Epithelial cell of proximal tubule (primary cell): ENCODE measurements at regions not wholly inside any gene's neighbourhood (a gene's known extent, or its start where the extent isn't known, plus 50 kb on each side); places are given as distances from the start of the nearest gene placed in this dataset.

Experiments used
- DNase-seq: peaks from one replicate; pipeline ENCODE4 v3.0.0-alpha.2; 2011; ENCODE audit warnings: low read depth
- H3K4me3 ChIP-seq: 2 replicates; pipeline ENCODE4 v1.5.1; 2011; ENCODE audit warnings: low read depth, mild to moderate bottlenecking, low read length
- TF ChIP-seq, protein P1 (sequence below): conservative IDR thresholded peaks from 2 replicates; pipeline ENCODE4 v1.5.1; 2012; ENCODE audit warnings: low read depth, mild to moderate bottlenecking, low read length

GRCh38 chr4:184315675-184316359 is 98.1 kb upstream of the ENPP6 start:
- no peak for DNase-seq
- TF ChIP-seq, protein P1, sequence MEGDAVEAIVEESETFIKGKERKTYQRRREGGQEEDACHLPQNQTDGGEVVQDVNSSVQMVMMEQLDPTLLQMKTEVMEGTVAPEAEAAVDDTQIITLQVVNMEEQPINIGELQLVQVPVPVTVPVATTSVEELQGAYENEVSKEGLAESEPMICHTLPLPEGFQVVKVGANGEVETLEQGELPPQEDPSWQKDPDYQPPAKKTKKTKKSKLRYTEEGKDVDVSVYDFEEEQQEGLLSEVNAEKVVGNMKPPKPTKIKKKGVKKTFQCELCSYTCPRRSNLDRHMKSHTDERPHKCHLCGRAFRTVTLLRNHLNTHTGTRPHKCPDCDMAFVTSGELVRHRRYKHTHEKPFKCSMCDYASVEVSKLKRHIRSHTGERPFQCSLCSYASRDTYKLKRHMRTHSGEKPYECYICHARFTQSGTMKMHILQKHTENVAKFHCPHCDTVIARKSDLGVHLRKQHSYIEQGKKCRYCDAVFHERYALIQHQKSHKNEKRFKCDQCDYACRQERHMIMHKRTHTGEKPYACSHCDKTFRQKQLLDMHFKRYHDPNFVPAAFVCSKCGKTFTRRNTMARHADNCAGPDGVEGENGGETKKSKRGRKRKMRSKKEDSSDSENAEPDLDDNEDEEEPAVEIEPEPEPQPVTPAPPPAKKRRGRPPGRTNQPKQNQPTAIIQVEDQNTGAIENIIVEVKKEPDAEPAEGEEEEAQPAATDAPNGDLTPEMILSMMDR: no peak
- no peak overlapping the region for H3K4me3 ChIP-seq

GRCh38 chr4:184313702-184314659 is 96.3 kb upstream of the ENPP6 start:
- no peak overlapping the region for H3K4me3 ChIP-seq
- no peak for DNase-seq
- TF ChIP-seq, protein P1: no peak

GRCh38 chr4:184313058-184313581 is 95.4 kb upstream of the ENPP6 start:
- no peak for DNase-seq
- TF ChIP-seq, protein P1: no peak
- H3K4me3 ChIP-seq: no peak overlapping the region

DNA sequence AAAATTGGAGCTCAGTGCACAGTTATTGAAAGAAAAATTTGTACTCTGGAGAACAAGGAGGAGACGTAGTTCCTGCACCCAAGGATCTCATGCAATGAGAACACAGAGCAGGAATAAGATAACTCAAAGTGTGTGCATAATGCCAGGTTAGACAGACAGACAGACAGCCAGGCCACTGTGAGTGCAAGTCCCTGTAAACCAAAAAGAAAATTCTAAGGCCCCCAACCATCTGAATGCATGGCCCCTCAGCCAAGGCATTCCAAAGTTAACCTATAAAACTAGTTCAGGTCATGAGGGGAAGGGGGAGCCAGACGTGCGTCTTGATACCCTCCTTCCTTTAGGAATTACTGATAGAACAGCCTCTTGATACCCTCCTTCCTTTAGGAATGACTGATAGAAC is 94.5 kb upstream of the ENPP6 start:
- TF ChIP-seq, protein P1: no peak
- DNase-seq: no peak
- no peak overlapping the region for H3K4me3 ChIP-seq

DNA sequence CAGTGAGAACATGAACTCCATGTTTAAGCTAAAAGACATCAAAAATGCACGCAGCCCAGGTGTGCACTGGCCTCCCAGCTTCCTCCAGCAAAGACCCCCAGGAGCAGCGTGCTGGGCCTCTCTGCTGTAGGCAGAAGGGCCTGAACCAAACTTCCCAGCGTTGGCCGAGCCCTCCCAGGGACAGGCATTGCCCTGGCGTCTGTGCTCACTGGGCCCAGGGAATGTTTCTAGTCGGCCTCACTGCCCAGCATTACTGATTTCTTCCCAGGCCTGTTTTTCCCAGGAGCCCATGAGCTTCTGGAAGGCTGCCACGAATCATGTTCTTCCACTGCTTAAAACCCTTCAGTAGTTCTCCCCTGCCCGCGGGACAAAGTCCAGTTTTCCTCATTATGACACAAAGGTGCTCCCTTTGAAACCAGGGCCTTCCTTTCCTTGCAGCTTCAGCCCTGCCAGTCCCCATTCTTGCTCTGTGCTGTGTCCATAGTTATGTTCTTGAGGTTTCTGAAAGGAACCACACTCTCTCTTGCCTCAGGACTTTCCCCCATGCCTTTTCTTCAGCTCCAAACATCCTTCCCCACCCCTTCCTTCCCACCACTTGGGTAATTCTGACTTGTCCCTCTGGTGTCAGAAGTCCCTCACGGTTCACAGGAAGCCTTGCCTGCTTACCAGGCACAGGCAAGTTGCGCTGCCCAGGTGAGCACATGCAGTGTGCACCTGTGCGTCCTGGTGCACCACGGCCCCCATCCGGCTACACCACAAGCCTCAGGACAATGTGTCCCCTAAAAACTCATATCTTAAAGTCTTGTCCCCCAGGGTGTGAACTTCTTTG is 93.4 kb upstream of the ENPP6 start:
- H3K4me3 ChIP-seq: no peak overlapping the region
- peak; percentile 74 for DNase-seq
- TF ChIP-seq, protein P1: no peak

DNA sequence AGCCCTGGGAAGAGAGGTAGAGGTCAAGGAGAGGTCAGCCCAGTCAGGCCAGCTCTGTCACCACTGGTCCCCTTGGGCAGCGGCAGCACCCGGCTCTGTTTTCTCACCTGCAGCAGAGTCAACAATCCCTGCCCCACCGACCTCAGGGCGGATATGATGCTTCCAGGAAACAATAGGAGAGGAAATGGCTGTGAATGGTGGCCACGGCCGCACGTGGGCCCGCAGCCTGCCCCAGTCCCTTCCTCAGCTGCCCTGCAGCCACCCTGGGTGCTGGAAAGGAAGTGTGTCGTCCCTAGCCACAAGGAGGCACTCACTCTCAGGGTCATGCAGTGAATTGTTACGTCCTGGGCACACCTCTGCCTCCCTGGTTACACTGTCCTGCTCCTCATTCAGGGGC is 92.5 kb upstream of the ENPP6 start:
- H3K4me3 ChIP-seq: no peak overlapping the region
- TF ChIP-seq, protein P1: peak; percentile 22
- DNase-seq: no peak
